ENCODE measurements at regions not wholly inside any gene's neighbourhood (a gene's known extent, or its start where the extent isn't known, plus 50 kb on each side); places are given as distances from the start of the nearest gene placed in this dataset.

DNA sequence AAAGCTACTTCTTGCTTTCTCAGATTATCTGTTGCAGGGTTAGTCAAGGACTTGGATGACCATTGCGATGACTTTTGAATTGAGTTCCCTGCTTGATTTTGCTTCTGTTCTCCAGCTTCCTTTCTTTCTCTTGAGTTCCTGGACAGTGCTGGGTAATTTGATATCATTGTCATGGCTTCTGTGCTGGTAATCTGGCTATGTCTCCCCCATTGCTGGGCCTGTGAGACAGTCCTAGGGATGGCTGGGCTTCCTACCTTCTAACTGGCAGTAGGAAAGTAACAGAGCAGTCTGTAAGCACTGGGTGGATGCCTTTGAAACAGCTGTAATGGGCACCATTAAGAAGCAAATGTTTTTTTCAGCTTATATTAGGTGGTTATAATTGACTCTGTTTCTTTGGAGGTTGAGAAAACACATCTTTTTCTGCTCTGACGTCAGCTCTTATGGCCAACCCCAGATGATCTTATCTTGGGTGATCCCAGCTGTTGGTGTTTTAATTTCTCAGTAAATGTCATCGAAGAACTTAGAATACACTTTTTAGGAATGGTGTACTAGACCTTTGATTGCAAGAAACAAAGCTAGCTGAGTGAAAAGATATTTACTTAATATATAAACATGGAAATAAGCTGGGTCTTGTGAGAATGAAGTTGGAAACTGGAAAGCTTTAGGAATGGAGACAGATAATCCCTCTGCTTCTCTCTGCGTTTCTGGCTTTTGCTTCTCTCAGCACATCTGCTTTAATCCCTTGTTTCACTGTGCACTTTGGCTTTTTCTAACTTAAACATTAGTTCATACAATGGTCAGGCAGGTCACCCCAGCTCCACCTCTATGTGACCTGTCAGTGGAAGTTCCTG is 195.0 kb upstream of the MAN1A1 start:
- no peak overlapping the region for H3K9ac ChIP-seq (ENCODE audit: low read length)
- H3K4me1 ChIP-seq (ENCODE audit: control insufficient read depth, insufficient read depth, low read length), result peaks cover 7% of the 10 kb centered on the region
- no peaks in the 10 kb centered on the region for H3K27me3 ChIP-seq (ENCODE audit: control insufficient read depth, insufficient read depth, low read length)
- H3K36me3 ChIP-seq (ENCODE audit: control insufficient read depth, insufficient read depth, low read length), result no peaks in the 10 kb centered on the region
- H3K27ac ChIP-seq (ENCODE audit: low read depth, low read length), result no peak overlapping the region
- H3K4me3 ChIP-seq (ENCODE audit: low read length), result no peak overlapping the region

DNA sequence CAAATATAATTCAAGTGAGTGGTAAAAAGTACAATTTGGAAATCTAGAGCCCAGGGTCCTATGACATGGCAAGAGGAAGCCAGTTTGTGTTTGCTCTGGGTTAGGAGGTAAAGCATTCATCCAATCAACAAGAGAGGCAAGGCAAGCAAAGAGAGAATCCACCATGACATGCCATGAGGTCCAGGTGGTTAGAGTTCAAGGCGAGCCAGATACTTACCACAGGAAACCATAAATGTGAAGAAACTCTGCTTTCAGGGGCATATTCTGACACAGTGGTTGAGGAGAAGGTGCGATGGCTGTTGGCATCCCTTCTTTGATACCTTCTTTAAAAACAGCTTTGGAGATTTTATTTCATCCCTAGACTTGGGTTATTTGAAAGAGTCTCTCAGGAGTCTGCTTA is 193.8 kb upstream of the MAN1A1 start:
- H3K36me3 ChIP-seq (ENCODE audit: control insufficient read depth, insufficient read depth, low read length), result no peaks in the 10 kb centered on the region
- H3K4me1 ChIP-seq (ENCODE audit: control insufficient read depth, insufficient read depth, low read length), result peaks cover 7% of the 10 kb centered on the region
- H3K27me3 ChIP-seq (ENCODE audit: control insufficient read depth, insufficient read depth, low read length), result no peaks in the 10 kb centered on the region
- H3K4me3 ChIP-seq (ENCODE audit: low read length), result no peak overlapping the region
- no peak overlapping the region for H3K27ac ChIP-seq (ENCODE audit: low read depth, low read length)
- no peak overlapping the region for H3K9ac ChIP-seq (ENCODE audit: low read length)

DNA sequence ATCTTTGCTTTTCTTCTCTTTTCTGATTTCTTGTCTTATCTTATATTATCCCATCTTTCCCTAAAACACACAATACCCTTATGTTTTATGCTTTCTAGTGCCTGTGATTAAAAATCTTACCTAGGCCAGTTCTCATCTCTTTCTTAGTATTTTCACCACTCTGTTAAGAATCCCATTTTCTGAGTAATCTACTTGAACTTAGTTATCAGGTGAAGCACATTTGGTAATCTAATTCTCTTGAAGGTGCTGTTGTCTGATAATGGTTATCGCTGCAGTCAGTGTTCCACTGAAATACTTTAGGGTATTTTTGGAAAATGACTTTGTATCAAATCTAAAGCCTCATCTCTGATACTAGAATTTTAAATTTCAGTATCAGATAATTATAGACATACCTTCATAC is 192.5 kb upstream of the MAN1A1 start:
- H3K27ac ChIP-seq (ENCODE audit: low read depth, low read length), result peak overlapping the region; percentile 52

DNA sequence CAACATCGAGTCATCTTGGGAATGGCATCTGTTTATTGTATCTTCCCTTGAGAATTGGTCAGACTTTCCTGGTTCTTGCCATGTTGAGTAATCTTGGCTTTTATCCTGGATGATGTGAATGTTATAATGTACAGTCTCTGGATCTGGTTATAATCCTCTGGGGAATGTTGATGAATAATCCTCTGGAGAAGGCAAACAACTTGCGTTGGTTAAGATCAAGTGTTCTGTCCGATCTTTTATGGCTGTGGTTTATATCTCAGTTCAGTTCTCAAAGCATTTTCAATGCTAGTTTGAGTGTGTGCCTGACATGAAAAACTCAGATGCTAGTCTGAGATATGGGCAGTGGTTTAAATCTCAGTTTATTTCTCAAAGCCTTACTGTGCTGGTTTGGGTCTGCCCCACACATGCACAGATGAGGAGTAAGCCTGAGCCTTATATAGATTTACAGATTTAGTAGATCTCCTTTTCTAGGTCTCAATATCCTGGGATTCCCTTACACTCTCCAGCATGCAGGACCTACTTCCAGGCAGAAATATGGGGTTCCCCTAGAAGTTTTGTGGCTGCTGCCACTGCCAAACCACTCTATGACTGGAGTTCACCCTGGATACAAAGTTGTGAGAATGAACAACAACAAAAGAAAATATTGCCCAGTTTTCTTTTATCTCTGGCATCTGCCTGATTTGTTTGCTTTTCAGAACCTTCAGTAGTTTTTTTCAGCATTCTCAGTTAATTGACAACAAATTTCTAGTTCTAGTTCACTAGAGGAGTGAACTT is 191.8 kb upstream of the MAN1A1 start:
- H3K27me3 ChIP-seq (ENCODE audit: control insufficient read depth, insufficient read depth, low read length), result no peaks in the 10 kb centered on the region
- H3K36me3 ChIP-seq (ENCODE audit: control insufficient read depth, insufficient read depth, low read length), result no peaks in the 10 kb centered on the region
- H3K27ac ChIP-seq (ENCODE audit: low read depth, low read length), result peak overlapping the region; percentile 54
- no peak overlapping the region for H3K4me3 ChIP-seq (ENCODE audit: low read length)
- peaks cover 7% of the 10 kb centered on the region for H3K4me1 ChIP-seq (ENCODE audit: control insufficient read depth, insufficient read depth, low read length)
- H3K9ac ChIP-seq (ENCODE audit: low read length), result no peak overlapping the region

More for the DNA sequence above, 192.5 kb upstream of the MAN1A1 start:
- Histone ChIP-seq H3K4me3 (ENCODE audit: low read length) (no peak overlapping the region), H3K4me1 (ENCODE audit: control insufficient read depth, insufficient read depth, low read length) (peaks cover 7% of the 10 kb centered on the region), H3K9ac (ENCODE audit: low read length) (no peak overlapping the region), H3K27me3 (ENCODE audit: control insufficient read depth, insufficient read depth, low read length) (no peaks in the 10 kb centered on the region), H3K36me3 (ENCODE audit: control insufficient read depth, insufficient read depth, low read length) (no peaks in the 10 kb centered on the region)

DNA sequence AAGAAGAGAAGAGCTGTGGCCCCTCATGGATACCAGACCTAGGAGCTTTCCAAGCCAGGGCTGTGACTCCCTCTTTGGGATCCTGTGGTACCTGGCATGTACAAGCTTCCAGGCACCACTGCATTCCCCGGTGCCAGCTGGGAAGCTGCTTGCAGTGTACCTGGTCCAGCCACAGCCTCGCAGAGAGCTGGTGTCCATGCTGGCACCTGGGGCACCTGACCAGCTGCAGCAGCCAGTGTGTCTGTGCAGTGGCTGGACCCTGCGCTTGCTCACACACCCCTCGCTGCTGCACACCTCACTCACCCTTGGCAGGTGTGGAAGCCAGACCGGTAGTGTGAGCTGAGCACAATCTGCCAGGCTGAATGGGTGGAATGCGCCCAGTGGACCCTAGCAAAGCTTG is 190.9 kb upstream of the MAN1A1 start:
- no peaks in the 10 kb centered on the region for H3K27me3 ChIP-seq (ENCODE audit: control insufficient read depth, insufficient read depth, low read length)
- H3K9ac ChIP-seq (ENCODE audit: low read length), result no peak overlapping the region
- peak overlapping the region; percentile 54 for H3K27ac ChIP-seq (ENCODE audit: low read depth, low read length)
- no peak overlapping the region for H3K4me3 ChIP-seq (ENCODE audit: low read length)
- H3K36me3 ChIP-seq (ENCODE audit: control insufficient read depth, insufficient read depth, low read length), result no peaks in the 10 kb centered on the region
- peaks cover 7% of the 10 kb centered on the region for H3K4me1 ChIP-seq (ENCODE audit: control insufficient read depth, insufficient read depth, low read length)

DNA sequence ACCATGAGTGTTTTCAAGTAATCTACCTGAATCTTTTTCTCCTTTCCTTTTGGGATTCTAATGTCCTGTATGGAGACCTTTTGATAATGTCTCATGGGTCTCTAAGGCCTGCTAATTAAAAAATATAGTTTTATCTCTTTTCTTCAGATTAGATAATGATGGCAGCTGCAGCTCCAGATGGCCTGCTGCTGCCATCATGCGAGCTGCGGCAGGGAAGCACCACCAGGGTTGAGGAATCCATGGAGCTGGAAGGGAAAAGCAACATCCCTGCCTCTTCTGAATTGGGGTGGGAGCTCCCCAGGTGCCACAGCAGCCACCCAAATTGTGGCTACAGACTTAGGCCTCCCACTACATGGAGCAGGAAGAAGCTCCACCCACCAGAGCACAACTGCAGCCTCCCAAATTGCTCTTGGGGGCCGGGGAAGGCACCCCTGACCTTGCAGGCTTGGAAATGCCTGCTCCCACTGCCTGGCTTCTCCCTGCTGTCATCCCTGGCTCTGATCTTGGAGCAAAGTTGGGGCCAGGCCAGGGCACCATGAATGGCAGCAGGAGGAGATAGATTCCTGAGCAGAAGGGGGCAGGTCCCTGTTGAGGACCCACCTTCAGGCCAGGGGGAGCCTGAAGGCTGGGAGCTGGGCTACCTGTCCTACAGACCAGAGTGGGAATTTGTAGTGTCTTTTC is 189.6 kb upstream of the MAN1A1 start:
- no peak overlapping the region for H3K4me3 ChIP-seq (ENCODE audit: low read length)
- H3K4me1 ChIP-seq (ENCODE audit: control insufficient read depth, insufficient read depth, low read length), result peaks cover 9% of the 10 kb centered on the region
- no peaks in the 10 kb centered on the region for H3K36me3 ChIP-seq (ENCODE audit: control insufficient read depth, insufficient read depth, low read length)
- H3K27me3 ChIP-seq (ENCODE audit: control insufficient read depth, insufficient read depth, low read length), result no peaks in the 10 kb centered on the region
- H3K9ac ChIP-seq (ENCODE audit: low read length), result no peak overlapping the region
- no peak overlapping the region for H3K27ac ChIP-seq (ENCODE audit: low read depth, low read length)

DNA sequence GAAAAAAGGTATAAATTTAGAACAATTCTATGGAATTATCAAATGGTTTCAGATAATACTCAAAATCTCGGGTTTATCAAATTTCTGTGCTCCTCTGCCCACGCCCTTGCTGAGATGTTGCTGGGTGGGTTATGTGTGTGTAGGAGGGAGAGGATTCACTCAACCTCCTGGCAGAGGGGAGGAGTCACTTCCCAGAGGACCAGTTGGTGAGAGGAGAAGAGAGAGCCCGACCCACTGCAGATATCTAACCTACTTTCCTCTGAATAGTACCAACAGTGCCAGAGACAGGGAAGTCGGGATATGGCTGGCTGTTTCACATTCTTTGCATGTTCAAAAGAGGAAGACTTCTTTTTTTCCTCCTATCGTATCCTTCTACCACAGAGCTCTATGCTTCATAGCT is 187.1 kb upstream of the MAN1A1 start:
- H3K27me3 ChIP-seq (ENCODE audit: control insufficient read depth, insufficient read depth, low read length), result no peaks in the 10 kb centered on the region
- no peak overlapping the region for H3K4me3 ChIP-seq (ENCODE audit: low read length)
- H3K4me1 ChIP-seq (ENCODE audit: control insufficient read depth, insufficient read depth, low read length), result peaks cover 21% of the 10 kb centered on the region
- H3K9ac ChIP-seq (ENCODE audit: low read length), result no peak overlapping the region
- no peaks in the 10 kb centered on the region for H3K36me3 ChIP-seq (ENCODE audit: control insufficient read depth, insufficient read depth, low read length)
- H3K27ac ChIP-seq (ENCODE audit: low read depth, low read length), result no peak overlapping the region

DNA sequence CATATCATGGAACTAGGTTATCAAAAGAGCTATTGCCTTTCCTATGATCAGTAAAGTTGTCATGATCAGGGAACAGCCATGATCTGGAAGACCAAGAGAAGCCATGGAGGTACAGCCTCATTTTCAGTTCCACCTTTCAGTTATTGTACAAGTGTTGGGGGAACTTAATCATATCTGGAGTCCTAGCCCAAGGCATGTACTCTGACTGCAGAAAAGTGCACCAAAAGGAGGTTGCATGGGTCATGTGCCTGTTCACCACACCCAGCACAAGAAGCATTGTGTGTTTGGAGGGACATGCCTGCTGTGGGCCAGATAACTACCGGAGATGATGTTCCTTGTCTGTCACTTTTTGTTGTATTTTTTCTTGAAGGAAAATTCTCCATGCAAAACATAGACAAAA is 185.8 kb upstream of the MAN1A1 start:
- Histone ChIP-seq H3K9ac (ENCODE audit: low read length) (no peak overlapping the region), H3K27ac (ENCODE audit: low read depth, low read length) (no peak overlapping the region)

DNA sequence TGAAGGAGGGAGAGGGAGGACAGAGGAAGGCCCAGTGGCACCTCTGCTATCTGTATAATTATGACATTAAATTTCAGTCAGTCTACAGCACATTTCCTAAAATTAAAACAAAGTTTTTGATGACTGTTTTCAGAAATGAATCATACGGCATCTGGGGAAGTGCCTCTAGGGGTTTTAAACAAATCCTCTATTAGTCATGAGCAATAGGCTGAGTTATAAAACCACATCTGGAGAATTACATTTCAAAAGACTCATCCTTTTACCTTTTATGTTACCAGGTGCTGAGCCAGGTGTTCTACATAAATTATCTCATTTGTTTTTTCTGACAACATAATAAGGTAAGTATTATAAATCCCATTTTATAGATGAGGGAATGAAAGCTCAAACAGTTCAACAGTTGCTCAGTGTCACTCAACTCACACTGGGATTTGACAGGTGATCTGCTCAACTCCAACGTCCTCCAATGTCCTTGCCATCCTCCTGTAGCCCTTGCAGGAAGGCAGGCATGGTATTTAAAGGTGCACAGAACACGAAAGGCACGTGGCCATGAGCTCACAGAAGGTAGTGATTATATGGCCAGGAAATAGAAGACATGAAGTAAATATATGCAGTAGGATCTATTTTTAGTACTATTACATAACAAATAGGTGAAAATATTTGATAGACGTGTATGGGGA is 184.2 kb upstream of the MAN1A1 start:
- no peak overlapping the region for H3K9ac ChIP-seq (ENCODE audit: low read length)
- no peak overlapping the region for H3K27ac ChIP-seq (ENCODE audit: low read depth, low read length)

More for the DNA sequence above, 185.8 kb upstream of the MAN1A1 start:
- H3K4me1 ChIP-seq (ENCODE audit: control insufficient read depth, insufficient read depth, low read length), result peaks cover 17% of the 10 kb centered on the region
- H3K36me3 ChIP-seq (ENCODE audit: control insufficient read depth, insufficient read depth, low read length), result no peaks in the 10 kb centered on the region
- H3K4me3 ChIP-seq (ENCODE audit: low read length), result no peak overlapping the region
- H3K27me3 ChIP-seq (ENCODE audit: control insufficient read depth, insufficient read depth, low read length), result no peaks in the 10 kb centered on the region

DNA sequence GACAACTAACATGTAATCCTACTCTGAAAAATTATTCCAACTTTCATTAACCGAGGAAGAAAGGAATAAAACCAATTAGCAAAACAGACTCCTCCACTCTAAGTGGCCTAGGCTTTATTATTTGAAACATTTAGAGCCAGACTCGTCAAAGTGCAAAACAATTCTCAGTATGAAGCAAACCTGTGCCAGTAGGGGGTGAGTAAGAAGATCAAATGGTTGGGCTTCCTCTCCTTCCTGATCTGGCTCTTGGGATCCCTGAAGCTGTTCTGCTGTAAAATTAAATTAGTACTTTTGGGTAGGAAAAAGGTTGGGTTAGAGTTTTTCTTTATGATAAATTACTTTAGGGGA is 177.6 kb upstream of the MAN1A1 start:
- no peaks in the 10 kb centered on the region for H3K27me3 ChIP-seq (ENCODE audit: control insufficient read depth, insufficient read depth, low read length)
- H3K36me3 ChIP-seq (ENCODE audit: control insufficient read depth, insufficient read depth, low read length), result no peaks in the 10 kb centered on the region
- H3K4me3 ChIP-seq (ENCODE audit: low read length), result no peak overlapping the region
- H3K27ac ChIP-seq (ENCODE audit: low read depth, low read length), result peak overlapping the region; percentile 32
- H3K4me1 ChIP-seq (ENCODE audit: control insufficient read depth, insufficient read depth, low read length), result peaks cover 6% of the 10 kb centered on the region
- no peak overlapping the region for H3K9ac ChIP-seq (ENCODE audit: low read length)

More for the DNA sequence above, 184.2 kb upstream of the MAN1A1 start:
- Histone ChIP-seq H3K4me1 (ENCODE audit: control insufficient read depth, insufficient read depth, low read length) (peaks cover 14% of the 10 kb centered on the region), H3K36me3 (ENCODE audit: control insufficient read depth, insufficient read depth, low read length) (no peaks in the 10 kb centered on the region), H3K4me3 (ENCODE audit: low read length) (peak overlapping the region; percentile 19), H3K27me3 (ENCODE audit: control insufficient read depth, insufficient read depth, low read length) (no peaks in the 10 kb centered on the region)

DNA sequence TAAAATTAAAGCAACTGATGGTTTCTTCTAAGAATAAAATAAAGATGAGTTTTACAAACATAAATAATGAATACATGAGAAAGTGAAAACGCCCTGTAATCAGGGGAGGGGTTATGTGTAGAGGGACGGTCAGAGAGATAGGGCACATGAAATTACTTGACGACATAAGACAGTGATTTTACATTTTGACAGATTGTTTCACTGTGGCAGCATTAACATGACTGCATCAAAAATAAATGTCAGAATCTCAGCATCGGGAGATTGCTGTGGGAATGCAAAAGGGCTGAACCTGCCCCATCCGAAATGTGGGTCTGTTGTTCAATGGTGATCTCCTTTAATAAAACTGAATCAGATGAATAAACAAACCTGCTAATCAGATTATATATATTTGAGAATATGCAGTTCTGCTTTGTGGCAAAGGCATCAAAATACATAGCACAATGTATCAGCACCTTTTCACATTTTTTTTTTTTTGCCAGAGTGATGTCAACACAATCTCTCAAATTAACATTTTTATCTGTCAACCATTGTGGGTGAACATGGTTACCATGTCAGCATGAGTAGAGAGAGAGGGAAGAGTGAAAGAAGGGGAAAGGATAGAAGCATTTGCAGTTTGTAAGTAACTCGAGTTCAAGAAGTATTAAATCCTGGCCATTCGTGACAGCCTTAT is 177.1 kb upstream of the MAN1A1 start:
- Histone ChIP-seq H3K4me3 (ENCODE audit: low read length) (no peak overlapping the region), H3K36me3 (ENCODE audit: control insufficient read depth, insufficient read depth, low read length) (no peaks in the 10 kb centered on the region), H3K27ac (ENCODE audit: low read depth, low read length) (peak overlapping the region; percentile 32), H3K9ac (ENCODE audit: low read length) (no peak overlapping the region), H3K4me1 (ENCODE audit: control insufficient read depth, insufficient read depth, low read length) (peaks cover 6% of the 10 kb centered on the region), H3K27me3 (ENCODE audit: control insufficient read depth, insufficient read depth, low read length) (no peaks in the 10 kb centered on the region)

All from rectal smooth muscle tissue (tissue), 1 donor.